ENCODE measurements at regions not wholly inside any gene's neighbourhood (a gene's known extent, or its start where the extent isn't known, plus 50 kb on each side); places are given as distances from the start of the nearest gene placed in this dataset.
"Not testable (repeated sequence)": the region's sequence is repeated elsewhere in the genome, so short reads cannot be mapped to it uniquely, and the experiment has no call there.

- intact Hi-C loops (cut with DNase I; ENCODE audit: low total_unique reads); H3K4me3 ChIP-seq; H3K27me3 ChIP-seq; H3K9me3 ChIP-seq; H3K27ac ChIP-seq; DNase-seq (ENCODE audit: low spot score in 2 of 2); H3K4me1 ChIP-seq; H3K36me3 ChIP-seq: not testable (repeated sequence)
Observed at GRCh38 chr10:46720386-46720785, 141.5 kb downstream of the SYT15 start.

- intact Hi-C loops (cut with DNase I; ENCODE audit: low total_unique reads); H3K9me3 ChIP-seq; H3K27ac ChIP-seq; H3K4me3 ChIP-seq; H3K27me3 ChIP-seq; DNase-seq (ENCODE audit: low spot score in 2 of 2); H3K36me3 ChIP-seq; H3K4me1 ChIP-seq: not testable (repeated sequence)
Observed at GRCh38 chr10:46720811-46721518, 142.0 kb downstream of the SYT15 start.

- H3K36me3 ChIP-seq; DNase-seq (ENCODE audit: low spot score in 2 of 2); H3K27me3 ChIP-seq; intact Hi-C loops (cut with DNase I; ENCODE audit: low total_unique reads); H3K9me3 ChIP-seq; H3K4me1 ChIP-seq; H3K4me3 ChIP-seq; H3K27ac ChIP-seq: not testable (repeated sequence)
Observed at GRCh38 chr10:46724258-46724657, 145.3 kb downstream of the SYT15 start.

- H3K36me3 ChIP-seq; H3K4me3 ChIP-seq; H3K9me3 ChIP-seq; DNase-seq (ENCODE audit: low spot score in 2 of 2); H3K27me3 ChIP-seq; H3K4me1 ChIP-seq; H3K27ac ChIP-seq; intact Hi-C loops (cut with DNase I; ENCODE audit: low total_unique reads): not testable (repeated sequence)
Observed at GRCh38 chr10:46728359-46728758, 149.4 kb downstream of the SYT15 start.

GRCh38 chr10:46730729-46731128, 151.8 kb downstream of the SYT15 start:
- intact Hi-C loops (cut with DNase I; ENCODE audit: low total_unique reads); H3K27me3 ChIP-seq; H3K9me3 ChIP-seq; H3K4me1 ChIP-seq; H3K4me3 ChIP-seq; H3K27ac ChIP-seq; H3K36me3 ChIP-seq; DNase-seq (ENCODE audit: low spot score in 2 of 2): not testable (repeated sequence)

- H3K4me3 ChIP-seq; H3K9me3 ChIP-seq; H3K4me1 ChIP-seq; H3K27me3 ChIP-seq; intact Hi-C loops (cut with DNase I; ENCODE audit: low total_unique reads); H3K27ac ChIP-seq; H3K36me3 ChIP-seq; DNase-seq (ENCODE audit: low spot score in 2 of 2): not testable (repeated sequence)
Observed at GRCh38 chr10:46733635-46734261, 154.8 kb downstream of the SYT15 start.

GRCh38 chr10:46734262-46734642, 155.3 kb downstream of the SYT15 start:
- H3K36me3 ChIP-seq; H3K27me3 ChIP-seq; DNase-seq (ENCODE audit: low spot score in 2 of 2); H3K27ac ChIP-seq; H3K4me1 ChIP-seq; H3K9me3 ChIP-seq; intact Hi-C loops (cut with DNase I; ENCODE audit: low total_unique reads); H3K4me3 ChIP-seq: not testable (repeated sequence)

- DNase-seq (ENCODE audit: low spot score in 2 of 2); H3K4me3 ChIP-seq; H3K4me1 ChIP-seq; H3K9me3 ChIP-seq; intact Hi-C loops (cut with DNase I; ENCODE audit: low total_unique reads); H3K36me3 ChIP-seq; H3K27me3 ChIP-seq; H3K27ac ChIP-seq: not testable (repeated sequence)
Observed at GRCh38 chr10:46739919-46740318, 161.0 kb downstream of the SYT15 start.

GRCh38 chr10:46740368-46740767, 161.4 kb downstream of the SYT15 start:
- H3K27me3 ChIP-seq; H3K27ac ChIP-seq; H3K4me3 ChIP-seq; H3K36me3 ChIP-seq; intact Hi-C loops (cut with DNase I; ENCODE audit: low total_unique reads); H3K9me3 ChIP-seq; H3K4me1 ChIP-seq; DNase-seq (ENCODE audit: low spot score in 2 of 2): not testable (repeated sequence)

- H3K4me3 ChIP-seq; H3K9me3 ChIP-seq; H3K27me3 ChIP-seq; H3K36me3 ChIP-seq; intact Hi-C loops (cut with DNase I; ENCODE audit: low total_unique reads); H3K27ac ChIP-seq; DNase-seq (ENCODE audit: low spot score in 2 of 2); H3K4me1 ChIP-seq: not testable (repeated sequence)
Observed at GRCh38 chr10:46749003-46749402, 162.2 kb upstream of the PTPN20 start.

- H3K36me3 ChIP-seq; DNase-seq (ENCODE audit: low spot score in 2 of 2); H3K27ac ChIP-seq; H3K4me1 ChIP-seq; H3K9me3 ChIP-seq; H3K4me3 ChIP-seq; H3K27me3 ChIP-seq; intact Hi-C loops (cut with DNase I; ENCODE audit: low total_unique reads): not testable (repeated sequence)
Observed at GRCh38 chr10:46749470-46749869, 161.8 kb upstream of the PTPN20 start.

- DNase-seq (ENCODE audit: low spot score in 2 of 2); H3K4me3 ChIP-seq; intact Hi-C loops (cut with DNase I; ENCODE audit: low total_unique reads); H3K27ac ChIP-seq; H3K36me3 ChIP-seq; H3K4me1 ChIP-seq; H3K9me3 ChIP-seq; H3K27me3 ChIP-seq: not testable (repeated sequence)
Observed at GRCh38 chr10:46753763-46754162, 157.5 kb upstream of the PTPN20 start.

GRCh38 chr10:46761471-46761870, 149.8 kb upstream of the PTPN20 start:
- H3K9me3 ChIP-seq; H3K36me3 ChIP-seq; intact Hi-C loops (cut with DNase I; ENCODE audit: low total_unique reads); DNase-seq (ENCODE audit: low spot score in 2 of 2); H3K27me3 ChIP-seq; H3K4me3 ChIP-seq; H3K27ac ChIP-seq; H3K4me1 ChIP-seq: not testable (repeated sequence)
